GM10266 (cell line): ENCODE measurements at regions not wholly inside any gene's neighbourhood (a gene's known extent, or its start where the extent isn't known, plus 50 kb on each side); places are given as distances from the start of the nearest gene placed in this dataset.

Source experiments
- DNase-seq: peaks from one replicate; pipeline ENCODE4 v3.0.0; 2012; ENCODE audit errors: extremely low spot score
- CTCF ChIP-seq: IDR thresholded peaks from 2 replicates; pipeline ENCODE4 v1.5.1; 2012; ENCODE audit warnings: mild to moderate bottlenecking, low read depth; ENCODE audit not compliant: control insufficient read depth, insufficient read depth; ENCODE audit errors: missing control alignments

- TF ChIP-seq CTCF: no peak
- no peak for DNase-seq
Measured at GRCh38 chr2:38180754-38181153, 104.8 kb upstream of the CYP1B1 start.

- no peak for TF ChIP-seq CTCF
- peak; percentile 43 for DNase-seq
Measured at GRCh38 chr2:38178556-38179419, 102.8 kb upstream of the CYP1B1 start.

- DNase-seq: no peak
- TF ChIP-seq CTCF: no peak
Measured at GRCh38 chr2:38178119-38178518, 102.2 kb upstream of the CYP1B1 start.

GRCh38 chr2:38176619-38177021 is 100.7 kb upstream of the CYP1B1 start:
- no peak for DNase-seq
- no peak for TF ChIP-seq CTCF

- DNase-seq: no peak
- TF ChIP-seq CTCF: no peak
Measured at GRCh38 chr2:38174646-38175423, 98.9 kb upstream of the CYP1B1 start.

- no peak for TF ChIP-seq CTCF
- no peak for DNase-seq
Measured at GRCh38 chr2:38174131-38174530, 98.2 kb upstream of the CYP1B1 start.

GRCh38 chr2:38173683-38174082 is 97.7 kb upstream of the CYP1B1 start:
- DNase-seq: no peak
- TF ChIP-seq CTCF: no peak
